H1 (cell line): ENCODE measurements at regions not wholly inside any gene's neighbourhood (a gene's known extent, or its start where the extent isn't known, plus 50 kb on each side); places are given as distances from the start of the nearest gene placed in this dataset.

Experiments
- CBX5 ChIP-seq: fragments of 300-800, 300-1000 bp; sonication (generic); IDR thresholded peaks from 2 replicates; pipeline ENCODE4 v1.7.1; 2016; ENCODE audit warnings: antibody characterized with exemption, low read length, low read depth
- CBX8 ChIP-seq: fragments of 300-800, 300-1000 bp; sonication (generic); IDR thresholded peaks from 2 replicates; pipeline ENCODE4 v1.7.1; 2016; ENCODE audit warnings: low read depth, low read length, borderline replicate concordance
- GABPA ChIP-seq: IDR thresholded peaks from 2 replicates; pipeline ENCODE4 v1.6.1; 2011; ENCODE audit warnings: mild to moderate bottlenecking, low read length, moderate library complexity, borderline replicate concordance; ENCODE audit not compliant: insufficient read depth
- KDM4A ChIP-seq: IDR thresholded peaks from one replicate; pipeline ENCODE4 v1.7.1; 2012; ENCODE audit warnings: low read depth, mild to moderate bottlenecking, moderate library complexity, low read length, inconsistent platforms; ENCODE audit not compliant: severe bottlenecking
- PHF8 ChIP-seq: fragments of 200-600 bp; sonication (generic); conservative IDR thresholded peaks from 2 replicates; pipeline ENCODE4 v1.7.1; 2012; ENCODE audit warnings: low read depth, mild to moderate bottlenecking, inconsistent platforms, low read length, moderate library complexity
- RFX5 ChIP-seq: IDR thresholded peaks from 2 replicates; pipeline ENCODE4 v1.6.1; 2011; ENCODE audit warnings: low read depth, low read length, improper control_type of control experiment, borderline replicate concordance
- SIN3A ChIP-seq, 2 experiments: IDR thresholded peaks in 1 of 2; conservative IDR thresholded peaks in 1 of 2; 2 replicates each; pipeline ENCODE4 v1.6.1; 2011 to 2012; ENCODE audit warnings: low read length in 2 of 2, improper control_type of control experiment in 1 of 2, low read depth in 1 of 2, mild to moderate bottlenecking in 1 of 2
- SIRT6 ChIP-seq: IDR thresholded peaks from one replicate; pipeline ENCODE4 v1.7.1; 2012; ENCODE audit warnings: low read length, inconsistent platforms
- SRF ChIP-seq: IDR thresholded peaks from 2 replicates; pipeline ENCODE4 v1.6.1; 2011; ENCODE audit warnings: mild to moderate bottlenecking, low read depth, low read length, moderate library complexity
- TAF7 ChIP-seq: optimal IDR thresholded peaks from 2 replicates; pipeline ENCODE3; 2011; ENCODE audit warnings: low read depth, mild to moderate bottlenecking, inconsistent platforms, low read length, moderate library complexity, borderline replicate concordance
- TCF12 ChIP-seq: IDR thresholded peaks from 2 replicates; pipeline ENCODE4 v1.6.1; 2011; ENCODE audit warnings: low read depth, mild to moderate bottlenecking, low read length

GRCh38 chr18:73446502-73446901 is 578.7 kb upstream of the NETO1 start (continued):
- TF ChIP-seq PHF8 (no peak), KDM4A (no peak), TAF7 (no peak), SIN3A (conservative IDR thresholded peaks at IDR 0.05 in 1 of 2, IDR thresholded peaks at IDR 0.05 in 1 of 2; ENCODE audit: low read depth in 1 of 2, low read length in 2 of 2) (no peak), SIRT6 (no peak), RFX5 (no peak), GABPA (no peak), CBX5 (no peak), SRF (no peak), CBX8 (no peak), TCF12 (no peak)
